Hepatocyte (in vitro differentiated cells): ENCODE measurements at regions not wholly inside any gene's neighbourhood (a gene's known extent, or its start where the extent isn't known, plus 50 kb on each side); places are given as distances from the start of the nearest gene placed in this dataset.

Experiments
- DNase-seq: peaks from one replicate; pipeline ENCODE4 v3.0.0-alpha.2; 2016; ENCODE audit warnings: low spot score
- H2AFZ ChIP-seq: fragments of 200-600 bp; sonication (generic); 2 replicates; pipeline ENCODE4 v1.6.0; 2016; ENCODE audit warnings: antibody characterized with exemption, mild to moderate bottlenecking
- H3K27ac ChIP-seq: fragments of 200-600 bp; sonication (generic); 2 replicates; pipeline ENCODE4 v1.5.1; 2016; ENCODE audit warnings: mild to moderate bottlenecking
- H3K27me3 ChIP-seq: fragments of 200-600 bp; sonication (generic); 2 replicates; pipeline ENCODE4 v1.6.1; 2016
- H3K36me3 ChIP-seq: fragments of 200-600 bp; sonication (generic); replicated peaks from 2 replicates; pipeline ENCODE4 v1.5.1; 2016; ENCODE audit warnings: low read depth; ENCODE audit not compliant: insufficient read depth
- H3K4me1 ChIP-seq: fragments of 200-600 bp; sonication (generic); 2 replicates; pipeline ENCODE4 v1.5.1; 2016; ENCODE audit warnings: mild to moderate bottlenecking, moderate library complexity; ENCODE audit not compliant: insufficient read depth
- H3K4me2 ChIP-seq: fragments of 200-600 bp; sonication (generic); 2 replicates; pipeline ENCODE4 v1.6.0; 2016
- H3K4me3 ChIP-seq: fragments of 200-600 bp; sonication (generic); 2 replicates; pipeline ENCODE4 v1.5.1; 2016; ENCODE audit warnings: mild to moderate bottlenecking
- H3K79me2 ChIP-seq: fragments of 200-600 bp; sonication (generic); 2 replicates; pipeline ENCODE4 v1.6.0; 2017; ENCODE audit warnings: mild to moderate bottlenecking
- H3K9me2 ChIP-seq: fragments of 200-600 bp; sonication (generic); replicated peaks from 2 replicates; pipeline ENCODE4 v1.6.0; 2017; ENCODE audit warnings: mild to moderate bottlenecking; ENCODE audit not compliant: insufficient read depth
- H3K9me3 ChIP-seq: fragments of 200-600 bp; sonication (generic); 2 replicates; pipeline ENCODE4 v1.5.1; 2016; ENCODE audit warnings: low read depth, mild to moderate bottlenecking
- H4K20me1 ChIP-seq: fragments of 200-600 bp; sonication (generic); 2 replicates; pipeline ENCODE4 v1.6.0; 2016; ENCODE audit warnings: mild to moderate bottlenecking; ENCODE audit not compliant: insufficient read depth, poor library complexity, severe bottlenecking
- EZH2 ChIP-seq: fragments of 200-600 bp; sonication (generic); IDR thresholded peaks from 2 replicates; pipeline ENCODE4 v1.6.1; 2016; ENCODE audit warnings: antibody characterized with exemption, mild to moderate bottlenecking, borderline replicate concordance
- EZH2phosphoT487 ChIP-seq: fragments of 200-600 bp; sonication (generic); IDR thresholded peaks from one replicate; pipeline ENCODE4 v1.6.1; 2018; ENCODE audit warnings: antibody characterized with exemption, mild to moderate bottlenecking, low read depth, moderate library complexity; ENCODE audit not compliant: unreplicated experiment, severe bottlenecking
- WGBS: methylation state at CpG from one replicate; pipeline ENCODE4 v1.1.6; 2016; ENCODE audit warnings: low lambda C conversion rate; ENCODE audit errors: missing lambda C conversion rate; 5-methylcytosine and 5-hydroxymethylcytosine counted together
- TF ChIP-seq, protein P1 (sequence below): fragments of 200-600 bp; sonication (generic); IDR thresholded peaks from 2 replicates; pipeline ENCODE4 v1.5.1; 2016; ENCODE audit warnings: antibody characterized with exemption, mild to moderate bottlenecking; ENCODE audit not compliant: poor library complexity

GRCh38 chr9:82590845-82591244 lies 472.1 kb downstream of the RASEF start:
- no peaks in the 10 kb centered on the region for H3K9me3 ChIP-seq
- peaks cover 28% of the 10 kb centered on the region for H3K4me1 ChIP-seq
- WGBS = 98% methylated on average over 3 of the region's 3 CpGs
- H3K27me3 ChIP-seq = no peaks in the 10 kb centered on the region
- H2AFZ ChIP-seq = no peak overlapping the region
- no peaks in the 10 kb centered on the region for H4K20me1 ChIP-seq
- H3K27ac ChIP-seq = no peak overlapping the region
- no peaks in the 10 kb centered on the region for H3K36me3 ChIP-seq
- no peaks in the 10 kb centered on the region for H3K9me2 ChIP-seq
- H3K4me3 ChIP-seq = no peak overlapping the region
- no peak for DNase-seq
- H3K79me2 ChIP-seq = no peaks in the 10 kb centered on the region
- TF ChIP-seq, protein P1, sequence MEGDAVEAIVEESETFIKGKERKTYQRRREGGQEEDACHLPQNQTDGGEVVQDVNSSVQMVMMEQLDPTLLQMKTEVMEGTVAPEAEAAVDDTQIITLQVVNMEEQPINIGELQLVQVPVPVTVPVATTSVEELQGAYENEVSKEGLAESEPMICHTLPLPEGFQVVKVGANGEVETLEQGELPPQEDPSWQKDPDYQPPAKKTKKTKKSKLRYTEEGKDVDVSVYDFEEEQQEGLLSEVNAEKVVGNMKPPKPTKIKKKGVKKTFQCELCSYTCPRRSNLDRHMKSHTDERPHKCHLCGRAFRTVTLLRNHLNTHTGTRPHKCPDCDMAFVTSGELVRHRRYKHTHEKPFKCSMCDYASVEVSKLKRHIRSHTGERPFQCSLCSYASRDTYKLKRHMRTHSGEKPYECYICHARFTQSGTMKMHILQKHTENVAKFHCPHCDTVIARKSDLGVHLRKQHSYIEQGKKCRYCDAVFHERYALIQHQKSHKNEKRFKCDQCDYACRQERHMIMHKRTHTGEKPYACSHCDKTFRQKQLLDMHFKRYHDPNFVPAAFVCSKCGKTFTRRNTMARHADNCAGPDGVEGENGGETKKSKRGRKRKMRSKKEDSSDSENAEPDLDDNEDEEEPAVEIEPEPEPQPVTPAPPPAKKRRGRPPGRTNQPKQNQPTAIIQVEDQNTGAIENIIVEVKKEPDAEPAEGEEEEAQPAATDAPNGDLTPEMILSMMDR = no peak
- TF ChIP-seq EZH2phosphoT487 (no peak), EZH2 (no peak)
- no peak overlapping the region for H3K4me2 ChIP-seq

DNA sequence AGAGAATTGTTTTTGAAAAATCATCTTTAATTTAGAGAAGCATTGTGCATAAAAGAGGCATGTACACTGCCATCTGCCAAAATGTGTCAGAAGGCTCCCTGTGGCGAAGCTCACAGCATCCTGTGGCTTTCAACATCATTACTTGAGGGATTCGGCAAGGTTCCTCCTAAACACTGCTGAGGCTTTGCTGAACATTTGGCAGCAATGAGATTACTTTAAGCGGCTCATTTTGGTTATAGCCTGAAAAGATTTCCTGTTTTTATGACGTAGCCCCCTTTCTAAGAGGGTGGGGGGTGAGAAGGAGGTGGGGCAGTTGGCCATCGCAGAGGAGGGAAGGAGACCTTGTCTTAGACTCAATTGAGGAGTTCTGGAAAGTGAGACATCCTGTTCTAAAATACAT lies 469.4 kb downstream of the RASEF start:
- TF ChIP-seq, protein P1 = no peak
- no peak for TF ChIP-seq EZH2phosphoT487
- no peak for TF ChIP-seq EZH2
- Histone ChIP-seq H2AFZ (no peak overlapping the region), H3K79me2 (no peaks in the 10 kb centered on the region), H3K27me3 (no peaks in the 10 kb centered on the region), H3K4me3 (no peak overlapping the region), H3K27ac (no peak overlapping the region), H4K20me1 (no peaks in the 10 kb centered on the region), H3K36me3 (no peaks in the 10 kb centered on the region), H3K4me1 (peaks cover 19% of the 10 kb centered on the region), H3K4me2 (no peak overlapping the region), H3K9me3 (no peaks in the 10 kb centered on the region), H3K9me2 (no peaks in the 10 kb centered on the region)
- 76% methylated on average over 5 of the region's 5 CpGs for WGBS
- DNase-seq = no peak

- no peak overlapping the region for H3K4me3 ChIP-seq
- no peak overlapping the region for H2AFZ ChIP-seq
- peak; percentile 38 for DNase-seq
- no peaks in the 10 kb centered on the region for H3K27me3 ChIP-seq
- TF ChIP-seq EZH2phosphoT487 (no peak), EZH2 (no peak)
- TF ChIP-seq, protein P1 = no peak
- peak overlapping the region; percentile 60 for H3K4me2 ChIP-seq
- no peaks in the 10 kb centered on the region for H3K36me3 ChIP-seq
- no peaks in the 10 kb centered on the region for H3K9me2 ChIP-seq
- H3K4me1 ChIP-seq = peaks cover 42% of the 10 kb centered on the region
- peak overlapping the region; percentile 59 for H3K27ac ChIP-seq
- no peaks in the 10 kb centered on the region for H4K20me1 ChIP-seq
- H3K79me2 ChIP-seq = no peaks in the 10 kb centered on the region
- WGBS = 7% methylated on average over 12 of the region's 12 CpGs
- no peaks in the 10 kb centered on the region for H3K9me3 ChIP-seq
Observed at GRCh38 chr9:82597241-82598203, 465.4 kb downstream of the RASEF start.
